ENCODE measurements at regions not wholly inside any gene's neighbourhood (a gene's known extent, or its start where the extent isn't known, plus 50 kb on each side); places are given as distances from the start of the nearest gene placed in this dataset.

DNA sequence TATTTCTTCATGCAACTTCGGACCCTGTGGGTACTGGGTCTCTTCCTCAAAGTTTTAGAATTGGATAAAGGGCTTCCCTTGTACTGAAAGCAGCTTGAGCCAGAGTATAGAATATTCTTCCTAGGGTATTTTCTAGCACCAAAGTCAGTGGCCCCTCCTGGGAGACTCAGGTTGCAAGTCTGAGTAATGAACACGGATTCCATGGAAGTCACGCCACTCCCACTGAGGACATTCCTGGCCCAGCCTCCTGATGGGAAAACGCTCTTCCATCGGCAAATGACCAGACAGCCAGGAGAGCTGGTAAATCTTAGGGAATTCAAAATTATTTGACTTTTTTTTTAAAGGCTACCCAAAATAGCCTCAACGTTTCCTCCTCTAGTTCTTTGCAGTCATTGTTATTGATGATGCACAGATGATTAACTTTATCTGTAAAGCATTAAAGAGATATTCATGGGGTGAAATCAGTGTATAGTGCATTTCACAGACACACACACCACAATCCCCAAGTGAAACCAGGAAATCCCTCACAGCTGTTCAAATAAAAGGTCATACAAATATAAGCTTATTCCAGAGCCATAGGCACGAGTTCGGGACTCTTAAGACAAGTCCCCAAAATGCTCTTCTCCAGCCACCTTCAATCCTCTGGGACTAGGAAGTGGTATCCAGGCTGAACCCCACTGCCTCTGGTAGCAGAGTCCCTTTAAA is 248.8 kb downstream of the SOD2 start:
- H3K9me3 Mint-ChIP-seq, result no peaks in the 10 kb centered on the region
- peaks cover 14% of the 10 kb centered on the region for H3K27me3 Mint-ChIP-seq (ENCODE audit: low read depth)
- CTCF ChIA-PET, result no interaction called here

DNA sequence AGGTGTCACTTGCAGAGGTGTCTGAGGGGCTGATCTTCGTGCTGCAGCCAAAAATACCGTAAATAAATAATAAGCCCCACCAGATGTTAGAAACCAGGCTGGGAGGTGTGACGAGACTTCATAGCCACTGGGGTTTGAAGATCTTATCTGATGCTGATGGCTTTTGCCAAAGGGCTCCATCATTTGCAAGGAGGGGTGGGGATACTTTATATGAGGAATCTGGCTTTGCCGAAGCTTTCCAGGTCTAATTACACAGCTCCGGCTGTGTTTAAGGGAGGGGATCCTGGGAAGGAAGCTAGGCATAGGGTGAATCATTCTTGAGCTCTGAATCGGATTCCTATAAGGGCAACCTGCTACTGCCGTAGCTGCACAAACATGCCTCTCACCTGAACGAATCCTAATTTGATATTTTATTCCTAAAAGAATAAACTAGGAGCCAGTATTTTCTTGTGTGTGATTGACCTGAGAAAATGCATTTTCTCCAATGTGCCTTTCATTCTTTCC is 249.6 kb downstream of the SOD2 start:
- intact Hi-C loops (cut with micrococcal nuclease), result no loop called here
- Mint-ChIP-seq H3K4me1 (ENCODE audit: low read depth) (no peaks in the 10 kb centered on the region), H3K9me3 (no peaks in the 10 kb centered on the region), H3K36me3 (ENCODE audit: low read depth) (no peaks in the 10 kb centered on the region), H3K27me3 (ENCODE audit: low read depth) (peaks cover 14% of the 10 kb centered on the region), H3K4me3 (no peak overlapping the region), H3K27ac (no peak overlapping the region)
- CTCF ChIA-PET, result no interaction called here
- DNase-seq, result no peak

More for the DNA sequence above, 248.8 kb downstream of the SOD2 start:
- Mint-ChIP-seq H3K4me1 (ENCODE audit: low read depth) (no peaks in the 10 kb centered on the region), H3K36me3 (ENCODE audit: low read depth) (no peaks in the 10 kb centered on the region), H3K4me3 (no peak overlapping the region), H3K27ac (no peak overlapping the region)
- DNase-seq, result no peak
- intact Hi-C loops (cut with micrococcal nuclease), result no loop called here

DNA sequence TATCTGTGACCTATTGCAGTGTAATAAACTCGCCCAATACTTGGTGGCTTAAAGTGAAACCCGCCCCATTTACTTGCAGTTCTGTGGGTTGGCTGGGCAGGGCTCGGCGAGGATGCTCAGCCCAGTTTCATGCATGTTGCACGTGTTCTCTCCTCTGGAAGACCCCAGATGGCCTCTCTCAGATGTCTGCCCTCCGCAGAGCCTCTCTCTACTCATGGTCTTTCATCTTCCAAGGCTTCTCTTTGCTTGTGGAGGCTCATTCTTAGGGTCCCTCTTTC is 251.4 kb downstream of the SOD2 start:
- Mint-ChIP-seq H3K27me3 (ENCODE audit: low read depth) (peaks cover 2% of the 10 kb centered on the region), H3K36me3 (ENCODE audit: low read depth) (no peaks in the 10 kb centered on the region), H3K27ac (no peak overlapping the region), H3K4me3 (no peak overlapping the region), H3K4me1 (ENCODE audit: low read depth) (no peaks in the 10 kb centered on the region), H3K9me3 (no peaks in the 10 kb centered on the region)
- no peak for DNase-seq
- intact Hi-C loops (cut with micrococcal nuclease), result no loop called here
- CTCF ChIA-PET, result no interaction called here

GRCh38 chr6:159440911-159441703 is 251.9 kb downstream of the SOD2 start:
- H3K4me1 Mint-ChIP-seq (ENCODE audit: low read depth), result no peaks in the 10 kb centered on the region
- CTCF ChIA-PET, result no interaction called here
- no peaks in the 10 kb centered on the region for H3K36me3 Mint-ChIP-seq (ENCODE audit: low read depth)
- DNase-seq, result no peak
- no peak overlapping the region for H3K27ac Mint-ChIP-seq
- H3K4me3 Mint-ChIP-seq, result no peak overlapping the region
- peaks cover 2% of the 10 kb centered on the region for H3K27me3 Mint-ChIP-seq (ENCODE audit: low read depth)
- intact Hi-C loops (cut with micrococcal nuclease), result no loop called here
- no peaks in the 10 kb centered on the region for H3K9me3 Mint-ChIP-seq

GRCh38 chr6:159440349-159440748 is 252.7 kb downstream of the SOD2 start:
- Mint-ChIP-seq H3K9me3 (no peaks in the 10 kb centered on the region), H3K4me3 (no peak overlapping the region), H3K27me3 (ENCODE audit: low read depth) (peaks cover 2% of the 10 kb centered on the region), H3K4me1 (ENCODE audit: low read depth) (no peaks in the 10 kb centered on the region), H3K27ac (no peak overlapping the region), H3K36me3 (ENCODE audit: low read depth) (no peaks in the 10 kb centered on the region)
- CTCF ChIA-PET, result no interaction called here
- DNase-seq, result no peak
- intact Hi-C loops (cut with micrococcal nuclease), result no loop called here

- Mint-ChIP-seq H3K36me3 (ENCODE audit: low read depth) (no peaks in the 10 kb centered on the region), H3K4me1 (ENCODE audit: low read depth) (no peaks in the 10 kb centered on the region), H3K27ac (no peak overlapping the region), H3K4me3 (no peak overlapping the region), H3K27me3 (ENCODE audit: low read depth) (peaks cover 2% of the 10 kb centered on the region), H3K9me3 (peaks cover 2% of the 10 kb centered on the region)
- intact Hi-C loops (cut with micrococcal nuclease), result no loop called here
- DNase-seq, result no peak
- CTCF ChIA-PET, result no interaction called here
Measured at GRCh38 chr6:159439651-159440050, 253.4 kb downstream of the SOD2 start.

GRCh38 chr6:159438106-159438505 is 254.9 kb downstream of the SOD2 start:
- CTCF ChIA-PET, result no interaction called here
- Mint-ChIP-seq H3K36me3 (ENCODE audit: low read depth) (no peaks in the 10 kb centered on the region), H3K9me3 (peaks cover 8% of the 10 kb centered on the region), H3K27ac (no peak overlapping the region), H3K4me3 (no peak overlapping the region), H3K4me1 (ENCODE audit: low read depth) (no peaks in the 10 kb centered on the region), H3K27me3 (ENCODE audit: low read depth) (no peaks in the 10 kb centered on the region)
- no peak for DNase-seq
- intact Hi-C loops (cut with micrococcal nuclease), result no loop called here

DNA sequence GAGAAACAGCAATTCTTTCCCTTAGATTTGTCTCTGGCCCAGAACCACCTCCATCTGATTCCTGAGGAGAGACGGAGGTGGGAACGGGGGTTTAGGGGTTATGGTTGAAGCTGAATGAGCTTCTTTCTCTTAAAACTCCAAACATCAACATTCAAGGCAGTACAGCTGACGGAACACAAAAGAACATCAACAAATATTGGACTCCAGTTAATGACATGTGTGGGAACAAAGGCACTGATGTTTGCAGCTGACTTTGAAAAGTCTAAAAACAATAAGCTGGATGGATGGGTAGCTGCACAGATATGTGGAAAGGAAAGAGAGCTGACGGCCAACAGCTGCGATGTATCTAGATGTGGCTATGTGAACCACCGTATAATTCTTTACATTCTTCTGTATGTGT is 256.5 kb downstream of the SOD2 start:
- H3K4me3 Mint-ChIP-seq, result no peak overlapping the region
- no peaks in the 10 kb centered on the region for H3K27me3 Mint-ChIP-seq (ENCODE audit: low read depth)
- no peaks in the 10 kb centered on the region for H3K36me3 Mint-ChIP-seq (ENCODE audit: low read depth)
- intact Hi-C loops (cut with micrococcal nuclease), result no loop called here
- peaks cover 13% of the 10 kb centered on the region for H3K9me3 Mint-ChIP-seq
- H3K27ac Mint-ChIP-seq, result no peak overlapping the region
- no peak for DNase-seq
- CTCF ChIA-PET, result no interaction called here
- H3K4me1 Mint-ChIP-seq (ENCODE audit: low read depth), result no peaks in the 10 kb centered on the region

GRCh38 chr6:159435701-159436100 is 257.3 kb downstream of the SOD2 start:
- no peak for DNase-seq
- peaks cover 13% of the 10 kb centered on the region for H3K9me3 Mint-ChIP-seq
- CTCF ChIA-PET, result no interaction called here
- no peak overlapping the region for H3K27ac Mint-ChIP-seq
- no peaks in the 10 kb centered on the region for H3K36me3 Mint-ChIP-seq (ENCODE audit: low read depth)
- H3K27me3 Mint-ChIP-seq (ENCODE audit: low read depth), result no peaks in the 10 kb centered on the region
- intact Hi-C loops (cut with micrococcal nuclease), result no loop called here
- no peaks in the 10 kb centered on the region for H3K4me1 Mint-ChIP-seq (ENCODE audit: low read depth)
- no peak overlapping the region for H3K4me3 Mint-ChIP-seq

DNA sequence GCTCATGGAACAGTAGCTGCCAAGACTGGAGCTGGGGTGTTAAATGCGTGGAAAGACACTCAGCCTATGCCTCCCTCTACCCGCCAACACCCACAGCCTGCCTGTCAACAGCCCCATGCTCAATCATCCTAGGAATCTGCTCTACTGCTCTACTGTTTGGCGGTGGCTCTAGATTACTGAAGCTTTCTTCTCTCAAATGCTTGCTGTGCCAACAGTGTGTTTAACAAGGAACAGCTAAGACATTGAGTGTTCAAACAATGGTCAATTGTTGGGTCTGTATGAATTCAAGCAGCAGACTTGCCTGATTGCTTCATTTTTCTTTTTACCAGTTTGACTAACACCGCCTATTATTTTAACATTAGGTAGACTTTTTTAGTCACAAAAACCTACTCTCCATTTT is 258.6 kb downstream of the SOD2 start:
- CTCF ChIA-PET, result no interaction called here
- H3K4me1 Mint-ChIP-seq (ENCODE audit: low read depth), result no peaks in the 10 kb centered on the region
- H3K36me3 Mint-ChIP-seq (ENCODE audit: low read depth), result no peaks in the 10 kb centered on the region
- no peak overlapping the region for H3K27ac Mint-ChIP-seq
- H3K4me3 Mint-ChIP-seq, result no peak overlapping the region
- peaks cover 3% of the 10 kb centered on the region for H3K27me3 Mint-ChIP-seq (ENCODE audit: low read depth)
- intact Hi-C loops (cut with micrococcal nuclease), result no loop called here
- no peak for DNase-seq
- peaks cover 13% of the 10 kb centered on the region for H3K9me3 Mint-ChIP-seq

- intact Hi-C loops (cut with micrococcal nuclease), result no loop called here
- CTCF ChIA-PET, result no interaction called here
- H3K4me3 Mint-ChIP-seq, result no peak overlapping the region
- H3K4me1 Mint-ChIP-seq (ENCODE audit: low read depth), result no peaks in the 10 kb centered on the region
- H3K27me3 Mint-ChIP-seq (ENCODE audit: low read depth), result peaks cover 3% of the 10 kb centered on the region
- no peak overlapping the region for H3K27ac Mint-ChIP-seq
- DNase-seq, result no peak
- no peaks in the 10 kb centered on the region for H3K36me3 Mint-ChIP-seq (ENCODE audit: low read depth)
- H3K9me3 Mint-ChIP-seq, result peaks cover 13% of the 10 kb centered on the region
Measured at GRCh38 chr6:159433550-159433949, 259.5 kb downstream of the SOD2 start.

- intact Hi-C loops (cut with micrococcal nuclease), result no loop called here
- DNase-seq, result no peak
- Mint-ChIP-seq H3K27me3 (ENCODE audit: low read depth) (peaks cover 7% of the 10 kb centered on the region), H3K27ac (no peak overlapping the region), H3K4me1 (ENCODE audit: low read depth) (no peaks in the 10 kb centered on the region), H3K36me3 (ENCODE audit: low read depth) (no peaks in the 10 kb centered on the region), H3K9me3 (peaks cover 13% of the 10 kb centered on the region), H3K4me3 (no peak overlapping the region)
- CTCF ChIA-PET, result interaction anchor here (0.6 kb wide), 1 partner anchor 229 kb away, joined by 3 read pairs; no protein-coding TSS in a partner anchor
Measured at GRCh38 chr6:159431750-159432149, 261.3 kb downstream of the SOD2 start.

DNA sequence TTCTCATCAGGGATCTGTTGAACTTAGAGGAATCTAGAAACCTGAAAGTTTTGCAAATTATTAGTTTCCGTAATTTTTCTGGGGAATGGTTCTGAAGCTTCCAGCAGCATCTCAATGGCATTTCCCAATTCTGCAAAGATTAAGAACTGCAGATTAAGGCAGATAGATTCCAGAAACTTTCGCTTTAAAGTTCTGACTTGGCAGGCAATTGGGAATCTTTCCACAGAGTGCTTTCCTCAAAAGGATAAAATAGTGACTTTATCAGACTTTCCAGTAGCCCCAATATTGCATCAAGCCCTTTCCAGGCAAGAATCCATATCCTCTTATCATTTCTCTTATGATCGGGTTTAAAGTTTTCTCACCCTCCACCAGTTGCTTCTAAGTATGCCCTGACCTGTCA is 261.1 kb downstream of the FNDC1 start:
- H3K4me3 Mint-ChIP-seq, result no peak overlapping the region
- no peak overlapping the region for H3K27ac Mint-ChIP-seq
- no peaks in the 10 kb centered on the region for H3K36me3 Mint-ChIP-seq (ENCODE audit: low read depth)
- no peak for DNase-seq
- H3K9me3 Mint-ChIP-seq, result peaks cover 13% of the 10 kb centered on the region
- H3K4me1 Mint-ChIP-seq (ENCODE audit: low read depth), result no peaks in the 10 kb centered on the region
- intact Hi-C loops (cut with micrococcal nuclease), result no loop called here
- peaks cover 7% of the 10 kb centered on the region for H3K27me3 Mint-ChIP-seq (ENCODE audit: low read depth)
- CTCF ChIA-PET, result no interaction called here

Measured in activated naive CD4-positive, alpha-beta T cell treated with anti-CD3 and anti-CD28 coated beads for 36 hours (primary cell).